ENCODE measurements at regions not wholly inside any gene's neighbourhood (a gene's known extent, or its start where the extent isn't known, plus 50 kb on each side); places are given as distances from the start of the nearest gene placed in this dataset.

DNA sequence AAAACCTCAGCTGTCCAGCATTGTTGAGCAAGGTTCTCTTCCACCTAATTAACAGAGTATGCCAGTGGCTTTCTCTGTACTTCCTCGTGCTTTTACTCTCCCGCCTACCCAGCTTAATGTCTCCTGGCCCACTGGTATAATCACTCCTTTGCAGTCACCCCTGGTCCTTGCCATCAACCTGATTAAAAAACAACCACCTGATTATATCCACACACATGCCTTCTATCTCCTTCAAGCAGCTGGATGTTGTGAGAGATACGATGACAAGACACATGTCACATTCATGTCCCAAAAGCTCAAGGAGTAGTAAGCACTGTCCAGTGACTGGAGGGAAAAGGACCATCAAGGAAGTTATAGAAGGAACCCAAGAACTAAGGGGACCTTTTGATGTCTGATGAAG lies 241.3 kb upstream of the GRIP1 start (continued):
- TF ChIP-seq, protein P1, sequence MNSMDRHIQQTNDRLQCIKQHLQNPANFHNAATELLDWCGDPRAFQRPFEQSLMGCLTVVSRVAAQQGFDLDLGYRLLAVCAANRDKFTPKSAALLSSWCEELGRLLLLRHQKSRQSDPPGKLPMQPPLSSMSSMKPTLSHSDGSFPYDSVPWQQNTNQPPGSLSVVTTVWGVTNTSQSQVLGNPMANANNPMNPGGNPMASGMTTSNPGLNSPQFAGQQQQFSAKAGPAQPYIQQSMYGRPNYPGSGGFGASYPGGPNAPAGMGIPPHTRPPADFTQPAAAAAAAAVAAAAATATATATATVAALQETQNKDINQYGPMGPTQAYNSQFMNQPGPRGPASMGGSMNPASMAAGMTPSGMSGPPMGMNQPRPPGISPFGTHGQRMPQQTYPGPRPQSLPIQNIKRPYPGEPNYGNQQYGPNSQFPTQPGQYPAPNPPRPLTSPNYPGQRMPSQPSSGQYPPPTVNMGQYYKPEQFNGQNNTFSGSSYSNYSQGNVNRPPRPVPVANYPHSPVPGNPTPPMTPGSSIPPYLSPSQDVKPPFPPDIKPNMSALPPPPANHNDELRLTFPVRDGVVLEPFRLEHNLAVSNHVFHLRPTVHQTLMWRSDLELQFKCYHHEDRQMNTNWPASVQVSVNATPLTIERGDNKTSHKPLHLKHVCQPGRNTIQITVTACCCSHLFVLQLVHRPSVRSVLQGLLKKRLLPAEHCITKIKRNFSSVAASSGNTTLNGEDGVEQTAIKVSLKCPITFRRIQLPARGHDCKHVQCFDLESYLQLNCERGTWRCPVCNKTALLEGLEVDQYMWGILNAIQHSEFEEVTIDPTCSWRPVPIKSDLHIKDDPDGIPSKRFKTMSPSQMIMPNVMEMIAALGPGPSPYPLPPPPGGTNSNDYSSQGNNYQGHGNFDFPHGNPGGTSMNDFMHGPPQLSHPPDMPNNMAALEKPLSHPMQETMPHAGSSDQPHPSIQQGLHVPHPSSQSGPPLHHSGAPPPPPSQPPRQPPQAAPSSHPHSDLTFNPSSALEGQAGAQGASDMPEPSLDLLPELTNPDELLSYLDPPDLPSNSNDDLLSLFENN (IDR thresholded peaks at IDR 0.05; ENCODE audit: low read depth in 2 of 2, low read length in 2 of 2): peak in 1 of 2 experiments; percentile 79; a peak in 2 of 4 replicates
- TF ChIP-seq MYNN (IDR thresholded peaks at IDR 0.05): no peak; the same call in 1 of the 2 replicates
- TF ChIP-seq MYNN (CRISPR knock-in tag; IDR thresholded peaks at IDR 0.05): no peak
- peak; percentile 52 for TF ChIP-seq TCF3 (CRISPR knock-in tag; IDR thresholded peaks at IDR 0.05)
- TF ChIP-seq CBX8 (IDR thresholded peaks at IDR 0.05; ENCODE audit: borderline replicate concordance, extremely low read depth, low read depth, low read length, poor library complexity, severe bottlenecking): no peak
- no peak for TF ChIP-seq CBX3 (IDR thresholded peaks at IDR 0.05; ENCODE audit: borderline replicate concordance in 1 of 2, low read length in 2 of 2)
- no peak for TF ChIP-seq TBL1XR1 (IDR thresholded peaks at IDR 0.05; ENCODE audit: low read length in 2 of 2)
- TF ChIP-seq DACH1 (IDR thresholded peaks at IDR 0.05; ENCODE audit: partially characterized antibody): no peak
- no peak for TF ChIP-seq ZFP30 (CRISPR knock-in tag; IDR thresholded peaks at IDR 0.05; ENCODE audit: borderline replicate concordance)
- no peak for TF ChIP-seq NRF1 (conservative IDR thresholded peaks at IDR 0.05 in 1 of 2, IDR thresholded peaks at IDR 0.05 in 1 of 2)
- no peak for TF ChIP-seq RFX5 (IDR thresholded peaks at IDR 0.05; ENCODE audit: low read depth, low read length)
- TF ChIP-seq ZNF75A (CRISPR knock-in tag; IDR thresholded peaks at IDR 0.05): no peak
- TF ChIP-seq, protein P2, sequence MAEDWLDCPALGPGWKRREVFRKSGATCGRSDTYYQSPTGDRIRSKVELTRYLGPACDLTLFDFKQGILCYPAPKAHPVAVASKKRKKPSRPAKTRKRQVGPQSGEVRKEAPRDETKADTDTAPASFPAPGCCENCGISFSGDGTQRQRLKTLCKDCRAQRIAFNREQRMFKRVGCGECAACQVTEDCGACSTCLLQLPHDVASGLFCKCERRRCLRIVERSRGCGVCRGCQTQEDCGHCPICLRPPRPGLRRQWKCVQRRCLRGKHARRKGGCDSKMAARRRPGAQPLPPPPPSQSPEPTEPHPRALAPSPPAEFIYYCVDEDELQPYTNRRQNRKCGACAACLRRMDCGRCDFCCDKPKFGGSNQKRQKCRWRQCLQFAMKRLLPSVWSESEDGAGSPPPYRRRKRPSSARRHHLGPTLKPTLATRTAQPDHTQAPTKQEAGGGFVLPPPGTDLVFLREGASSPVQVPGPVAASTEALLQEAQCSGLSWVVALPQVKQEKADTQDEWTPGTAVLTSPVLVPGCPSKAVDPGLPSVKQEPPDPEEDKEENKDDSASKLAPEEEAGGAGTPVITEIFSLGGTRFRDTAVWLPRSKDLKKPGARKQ (CRISPR knock-in tag; IDR thresholded peaks at IDR 0.05): no peak
- no peak for TF ChIP-seq ZNF79 (CRISPR knock-in tag; IDR thresholded peaks at IDR 0.05; ENCODE audit: low read depth)
- TF ChIP-seq MYC (IDR thresholded peaks at IDR 0.05; ENCODE audit: low read depth, low read length): no peak
- TF ChIP-seq MYC (CRISPR knock-in tag; IDR thresholded peaks at IDR 0.05; ENCODE audit: borderline replicate concordance, low read depth): no peak
- TF ChIP-seq ZNF561 (CRISPR knock-in tag; conservative IDR thresholded peaks at IDR 0.05): no peak

All from K562 (cell line).